GM12878 (cell line): ENCODE measurements at regions not wholly inside any gene's neighbourhood (a gene's known extent, or its start where the extent isn't known, plus 50 kb on each side); places are given as distances from the start of the nearest gene placed in this dataset.

Experiments
- ATAC-seq: fragments of 200-7000 bp; cut with Tn5 transposase; 3 replicates; pipeline ENCODE4 v1.9.1; 2020; ENCODE audit warnings: mild to moderate bottlenecking, moderate library complexity
- BruUV-seq: library from RNA; stranded (reverse); fragments of 400-500 nt; replicated peaks from 2 replicates; lab custom pipeline; 2021; lab: Mats Ljungman, UMichigan
- CTCF ChIA-PET: fragments of 300-600 bp; sonication (Branson Sonifier 250); formaldehyde crosslinking; extraction: SDS; loops from one replicate; lab custom pipeline; 2021; ENCODE audit warnings: inconsistent platforms; lab: Yijun Ruan, JAX
- POLR2A ChIA-PET: fragments of 350-600 bp; formaldehyde crosslinking; extraction: SDS; loops from one replicate; lab custom pipeline; 2021; ENCODE audit warnings: inconsistent platforms; lab: Charles Lee
- RAD21 ChIA-PET: fragments of 300-600 bp; sonication (Branson Sonifier 250); formaldehyde crosslinking; loops from one replicate; lab custom pipeline; 2023; ENCODE audit warnings: antibody characterized with exemption; ENCODE audit not compliant: unreplicated experiment; lab: Charles Lee
- SMC1A ChIA-PET: fragments of 300-600 bp; sonication (Branson Sonifier 250); formaldehyde crosslinking; loops from one replicate; lab custom pipeline; 2023; ENCODE audit not compliant: unreplicated experiment, uncharacterized antibody; lab: Charles Lee
- DNase-seq: peaks from one replicate; pipeline ENCODE4 v3.0.0-alpha.2; 2011; ENCODE audit warnings: low read depth, low spot score
- FAIRE-seq: peaks from 3 replicates; lab custom pipeline; 2011; peaks lifted over from hg19 to GRCh38; lab: Jason Lieb, UNC
- H2AFZ ChIP-seq: 2 replicates; pipeline ENCODE4 v1.6.0; 2011; ENCODE audit warnings: low read depth, low read length, control low read depth; ENCODE audit not compliant: control insufficient read depth
- H3K27ac ChIP-seq: 2 replicates; pipeline ENCODE4 v1.5.1; 2011; ENCODE audit warnings: control low read depth; ENCODE audit not compliant: control insufficient read depth, insufficient read depth
- H3K27me3 ChIP-seq, 2 experiments: replicated peaks in 1 of 2; 2 replicates each; pipeline versions ENCODE4 v1.6.0 to v1.6.1; 2011; ENCODE audit warnings: low read length in 1 of 2; ENCODE audit not compliant: control insufficient read depth in 2 of 2, insufficient read depth in 2 of 2
- H3K36me3 ChIP-seq, 2 experiments: 2 replicates each; pipeline ENCODE4 v1.5.1; 2011; ENCODE audit warnings: low read length in 1 of 2; ENCODE audit not compliant: control insufficient read depth in 2 of 2, insufficient read depth in 2 of 2
- H3K4me1 ChIP-seq: 2 replicates; pipeline ENCODE4 v1.6.1; 2011; ENCODE audit warnings: mild to moderate bottlenecking, low read length, moderate library complexity, mixed read lengths; ENCODE audit not compliant: control insufficient read depth, insufficient read depth
- H3K4me2 ChIP-seq: 2 replicates; pipeline ENCODE4 v1.6.0; 2011; ENCODE audit warnings: control low read depth; ENCODE audit not compliant: control insufficient read depth, insufficient read depth
- H3K4me3 ChIP-seq: fragments of 200-600 bp; sonication (generic); 2 replicates; pipeline ENCODE4 v1.5.1; 2016
- H3K79me2 ChIP-seq: 2 replicates; pipeline ENCODE4 v1.6.0; 2011; ENCODE audit warnings: low read length; ENCODE audit not compliant: control insufficient read depth, insufficient read depth
- H3K9ac ChIP-seq: 2 replicates; pipeline ENCODE4 v1.8.0; 2011; ENCODE audit warnings: low read length, control low read depth, mixed read lengths; ENCODE audit not compliant: control insufficient read depth, insufficient read depth
- H3K9me3 ChIP-seq: replicated peaks from 3 replicates; pipeline ENCODE4 v1.5.1; 2011; ENCODE audit warnings: mild to moderate bottlenecking, low read length; ENCODE audit not compliant: control insufficient read depth, insufficient read depth
- H4K20me1 ChIP-seq: 2 replicates; pipeline ENCODE4 v1.6.0; 2011; ENCODE audit not compliant: control insufficient read depth, insufficient read depth
- CBFB ChIP-seq: IDR thresholded peaks from 2 replicates; pipeline ENCODE4 v1.6.1; 2016; ENCODE audit warnings: antibody characterized with exemption, low read depth
- CBX3 ChIP-seq: fragments of 200-600 bp; sonication (generic); IDR thresholded peaks from 2 replicates; pipeline ENCODE4 v1.6.1; 2016; ENCODE audit warnings: low read depth, borderline replicate concordance
- CBX5 ChIP-seq: sonication (generic); IDR thresholded peaks from 2 replicates; pipeline ENCODE4 v1.6.1; 2016; ENCODE audit warnings: low read depth, moderate library complexity, mild to moderate bottlenecking, inconsistent platforms
- LARP7 ChIP-seq: fragments of 450-650 bp; IDR thresholded peaks from 2 replicates; pipeline ENCODE4 v1.6.1; 2017; ENCODE audit warnings: mild to moderate bottlenecking
- MXI1 ChIP-seq: fragments of 150-350 bp; IDR thresholded peaks from 2 replicates; pipeline ENCODE4 v1.6.1; 2011; ENCODE audit warnings: low read depth, mild to moderate bottlenecking, inconsistent platforms, low read length, improper control_type of control experiment
- RBBP5 ChIP-seq: fragments of 200-600 bp; sonication (generic); conservative IDR thresholded peaks from 2 replicates; pipeline ENCODE4 v1.6.1; 2016
- SMAD5 ChIP-seq: IDR thresholded peaks from 2 replicates; pipeline ENCODE4 v1.6.1; 2016; ENCODE audit warnings: antibody characterized with exemption, low read depth
- SUZ12 ChIP-seq: fragments of 200-600 bp; sonication (generic); IDR thresholded peaks from one replicate; pipeline ENCODE4 v1.6.1; 2018; ENCODE audit warnings: antibody characterized with exemption, mild to moderate bottlenecking; ENCODE audit not compliant: unreplicated experiment
- YY1 ChIP-seq: IDR thresholded peaks from 2 replicates; pipeline ENCODE4 v1.6.1; 2011; ENCODE audit warnings: low read depth, mild to moderate bottlenecking, low read length
- ZBTB11 ChIP-seq: fragments of 450-650 bp; formaldehyde crosslinking; IDR thresholded peaks from 2 replicates; pipeline ENCODE4 v1.5.0; 2022; ENCODE audit warnings: mild to moderate bottlenecking, missing genetic modification characterization
- ZNF24 ChIP-seq: fragments of 450-650 bp; IDR thresholded peaks from 2 replicates; pipeline ENCODE4 v1.6.1; 2017; ENCODE audit warnings: antibody characterized with exemption, mild to moderate bottlenecking
- ZSCAN29 ChIP-seq: fragments of 450-650 bp; IDR thresholded peaks from 2 replicates; pipeline ENCODE4 v1.6.1; 2017; ENCODE audit warnings: mild to moderate bottlenecking, moderate library complexity
- WGBS: methylation state at CpG from one replicate; pipeline ENCODE4 v1.1.6; 2016; ENCODE audit warnings: low lambda C conversion rate; ENCODE audit not compliant: insufficient replicate concordance, insufficient coverage; ENCODE audit errors: missing lambda C conversion rate; 5-methylcytosine and 5-hydroxymethylcytosine counted together
- in situ Hi-C: fragments of 300-500 bp; cut with MboI; formaldehyde crosslinking; loops from 9 replicates; pipeline ENCODE4 v1.14.3; 2018; ENCODE audit warnings: mixed read lengths
- intact Hi-C: fragments of 100-400 bp; cut with micrococcal nuclease; formaldehyde crosslinking; loops from one replicate; pipeline ENCODE4 v1.14.2; 2022; ENCODE audit not compliant: unreplicated experiment
- TF ChIP-seq, protein P1 (sequence below): fragments of 450-650 bp; IDR thresholded peaks from 2 replicates; pipeline ENCODE4 v1.6.1; 2017; ENCODE audit warnings: low read depth, mild to moderate bottlenecking, moderate library complexity
- TF ChIP-seq, protein P2 (sequence below): fragments of 450-650 bp; IDR thresholded peaks from 2 replicates; pipeline ENCODE4 v1.6.1; 2016; ENCODE audit warnings: mild to moderate bottlenecking

DNA sequence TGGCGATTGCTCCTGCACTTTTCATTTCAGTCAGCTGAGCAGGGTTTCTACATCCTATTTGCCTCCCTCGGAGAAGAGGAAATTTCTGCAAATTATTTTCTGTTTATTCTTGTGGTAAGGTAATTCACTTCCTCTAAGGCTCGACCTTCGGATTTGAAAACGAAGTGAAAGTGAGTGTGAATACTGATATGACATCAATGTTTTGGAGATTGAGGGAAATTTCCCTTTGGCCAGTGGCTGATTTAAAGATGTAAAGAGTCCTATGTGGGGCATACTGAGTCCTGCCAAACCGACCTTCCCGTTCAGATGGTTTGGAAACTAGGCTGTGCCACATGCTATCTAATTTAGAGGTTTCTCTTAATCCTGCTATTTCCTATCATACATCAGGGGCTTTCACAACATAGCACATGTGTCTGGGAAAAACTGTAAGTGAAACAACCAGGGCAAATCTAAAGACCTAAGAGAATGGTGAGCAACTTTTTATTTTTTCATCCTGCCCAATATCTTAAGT lies 112.3 kb downstream of the POSTN start:
- H3K4me3 ChIP-seq = no peak overlapping the region
- no peaks in the 10 kb centered on the region for H4K20me1 ChIP-seq
- FAIRE-seq = no peak
- H3K27me3 ChIP-seq = no peaks in the 10 kb centered on the region
- H3K27ac ChIP-seq = no peak overlapping the region
- ChIA-PET RAD21 (no interaction called here), SMC1A (no interaction called here), CTCF (no interaction called here), POLR2A (no interaction called here)
- H2AFZ ChIP-seq = no peak overlapping the region
- H3K79me2 ChIP-seq = no peaks in the 10 kb centered on the region
- no peak for ATAC-seq
- no peaks in the 10 kb centered on the region for H3K4me1 ChIP-seq
- H3K36me3 ChIP-seq = no peaks in the 10 kb centered on the region
- no TSS peak for BruUV-seq
- in situ Hi-C loops (no loop called here), intact Hi-C loops (no loop called here)
- no peak for DNase-seq
- H3K9me3 ChIP-seq = no peaks in the 10 kb centered on the region
- H3K4me2 ChIP-seq = no peak overlapping the region
- no peak overlapping the region for H3K9ac ChIP-seq
- 2% methylated on average over 7 of the region's 7 CpGs for WGBS
- TF ChIP-seq CBX5 (no peak), CBFB (no peak), YY1 (no peak), SUZ12 (no peak), ZNF24 (no peak), LARP7 (no peak)
- TF ChIP-seq, protein P1, sequence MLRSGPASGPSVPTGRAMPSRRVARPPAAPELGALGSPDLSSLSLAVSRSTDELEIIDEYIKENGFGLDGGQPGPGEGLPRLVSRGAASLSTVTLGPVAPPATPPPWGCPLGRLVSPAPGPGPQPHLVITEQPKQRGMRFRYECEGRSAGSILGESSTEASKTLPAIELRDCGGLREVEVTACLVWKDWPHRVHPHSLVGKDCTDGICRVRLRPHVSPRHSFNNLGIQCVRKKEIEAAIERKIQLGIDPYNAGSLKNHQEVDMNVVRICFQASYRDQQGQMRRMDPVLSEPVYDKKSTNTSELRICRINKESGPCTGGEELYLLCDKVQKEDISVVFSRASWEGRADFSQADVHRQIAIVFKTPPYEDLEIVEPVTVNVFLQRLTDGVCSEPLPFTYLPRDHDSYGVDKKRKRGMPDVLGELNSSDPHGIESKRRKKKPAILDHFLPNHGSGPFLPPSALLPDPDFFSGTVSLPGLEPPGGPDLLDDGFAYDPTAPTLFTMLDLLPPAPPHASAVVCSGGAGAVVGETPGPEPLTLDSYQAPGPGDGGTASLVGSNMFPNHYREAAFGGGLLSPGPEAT = no peak

GRCh38 chr13:37485756-37486155 lies 112.8 kb downstream of the POSTN start:
- Histone ChIP-seq H3K27ac (no peak overlapping the region), H3K4me2 (no peak overlapping the region), H3K36me3 (no peaks in the 10 kb centered on the region), H3K27me3 (no peaks in the 10 kb centered on the region), H3K9ac (no peak overlapping the region), H4K20me1 (no peaks in the 10 kb centered on the region), H3K4me3 (no peak overlapping the region), H3K4me1 (no peaks in the 10 kb centered on the region), H2AFZ (no peak overlapping the region), H3K9me3 (no peaks in the 10 kb centered on the region), H3K79me2 (no peaks in the 10 kb centered on the region)
- FAIRE-seq (no peak), ATAC-seq (no peak), DNase-seq (no peak)
- ChIA-PET POLR2A (no interaction called here), SMC1A (no interaction called here), RAD21 (no interaction called here), CTCF (no interaction called here)
- no TSS peak for BruUV-seq
- intact Hi-C loops (no loop called here), in situ Hi-C loops (no loop called here)
- TF ChIP-seq MXI1 (no peak), SUZ12 (no peak), CBX3 (no peak), RBBP5 (no peak), ZBTB11 (CRISPR knock-in tag) (no peak), ZSCAN29 (no peak), SMAD5 (no peak)
- TF ChIP-seq, protein P2, sequence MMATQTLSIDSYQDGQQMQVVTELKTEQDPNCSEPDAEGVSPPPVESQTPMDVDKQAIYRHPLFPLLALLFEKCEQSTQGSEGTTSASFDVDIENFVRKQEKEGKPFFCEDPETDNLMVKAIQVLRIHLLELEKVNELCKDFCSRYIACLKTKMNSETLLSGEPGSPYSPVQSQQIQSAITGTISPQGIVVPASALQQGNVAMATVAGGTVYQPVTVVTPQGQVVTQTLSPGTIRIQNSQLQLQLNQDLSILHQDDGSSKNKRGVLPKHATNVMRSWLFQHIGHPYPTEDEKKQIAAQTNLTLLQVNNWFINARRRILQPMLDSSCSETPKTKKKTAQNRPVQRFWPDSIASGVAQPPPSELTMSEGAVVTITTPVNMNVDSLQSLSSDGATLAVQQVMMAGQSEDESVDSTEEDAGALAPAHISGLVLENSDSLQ = no peak
